Right lobe of liver (tissue), 6 donors: ENCODE measurements at regions not wholly inside any gene's neighbourhood (a gene's known extent, or its start where the extent isn't known, plus 50 kb on each side); places are given as distances from the start of the nearest gene placed in this dataset.

Experiments used
- ATAC-seq, 4 donors: fragments of 200-7000 bp; cut with Tn5 transposase; one replicate each; pipeline ENCODE4 v1.9.1; 2020; ENCODE audit warnings: mild to moderate bottlenecking in 4 of 4, moderate library complexity in 4 of 4
- DNase-seq, 3 donors: peaks; one replicate each; pipeline ENCODE4 v3.0.0-alpha.2; 2020
- H3K27ac ChIP-seq, 3 donors: fragments of 200-600 bp; one replicate each; pipeline ENCODE4 v1.8.0; 2022
- H3K27me3 ChIP-seq, 2 donors: fragments of 200-600 bp; one replicate each; pipeline ENCODE4 v1.8.0; 2022
- H3K36me3 ChIP-seq, 4 donors: fragments of 200-600 bp; sonication (generic) in 1 of 4; one replicate each; pipeline versions ENCODE4 v1.5.1 to v1.8.0; 2017 to 2022; ENCODE audit warnings: control low read depth in 1 of 4
- H3K4me1 ChIP-seq, 4 donors: fragments of 200-600 bp; sonication (generic) in 1 of 4; one replicate each; pipeline versions ENCODE4 v1.5.1 to v1.8.0; 2017 to 2022; ENCODE audit warnings: control low read depth in 1 of 4
- H3K4me3 ChIP-seq, 3 donors: fragments of 200-600 bp; one replicate each; pipeline ENCODE4 v1.8.0; 2022
- H3K9me3 ChIP-seq, 4 donors: fragments of 200-600 bp; sonication (generic) in 1 of 4; one replicate each; pipeline versions ENCODE4 v1.5.1 to v1.8.0; 2017 to 2022; ENCODE audit warnings: control low read depth in 1 of 4
- CTCF ChIP-seq, 4 donors: fragments of 200-600 bp in 3 of 4; fragments of 450-650 bp in 1 of 4; IDR thresholded peaks; one replicate each; pipeline versions ENCODE4 v1.5.1 to v1.8.0; 2016 to 2022; ENCODE audit warnings: antibody characterized with exemption in 4 of 4, mild to moderate bottlenecking in 2 of 4
- POLR2A ChIP-seq: fragments of 450-650 bp; IDR thresholded peaks from one replicate; pipeline ENCODE4 v1.6.1; 2017; ENCODE audit warnings: antibody characterized with exemption, mild to moderate bottlenecking
- WGBS: methylation state at CpG from one replicate; pipeline ENCODE4 v1.1.6; 2018; ENCODE audit warnings: low coverage, low lambda C conversion rate; ENCODE audit not compliant: insufficient coverage; ENCODE audit errors: missing lambda C conversion rate; 5-methylcytosine and 5-hydroxymethylcytosine counted together
- intact Hi-C, 2 donors: fragments of 100-400 bp; cut with DNase I; formaldehyde crosslinking; loops; one replicate each; pipeline versions ENCODE4 v1.11.2 to v1.14.1; 2022
- donor health status: DM: no; HTN: yes; CAD: no.
- donor health status: DM: no; HTN: no; CAD: no.
- donor health status: DM: no; HTN: no; CAD: no.
- donor health status: DM: no; HTN: yes; CAD: no.
- donor health status: DM: no; HTN: yes; CAD: no.

GRCh38 chr5:173672891-173673290, 56.4 kb upstream of the BOD1 start:
- Histone ChIP-seq H3K27me3 (no peaks in the 10 kb centered on the region), H3K4me1 (peaks cover 0 to 33% (median 9%) of the 10 kb centered on the region in 4 donors), H3K27ac (peak overlapping the region in 2 of 3 donors; percentile 3 to 23), H3K36me3 (no peaks in the 10 kb centered on the region), H3K4me3 (no peak overlapping the region), H3K9me3 (no peaks in the 10 kb centered on the region)
- TF ChIP-seq CTCF (IDR thresholded peaks at IDR 0.05) (no peak), POLR2A (no peak)
- ATAC-seq, result peak; percentile 10 to 37 (median 34)
- 58% methylated on average over 11 of the region's 11 CpGs for WGBS
- intact Hi-C loops, result no loop called here
- DNase-seq, result no peak

GRCh38 chr5:173673295-173674101, 57.0 kb upstream of the BOD1 start:
- H3K27me3 ChIP-seq, result no peaks in the 10 kb centered on the region
- no peaks in the 10 kb centered on the region for H3K36me3 ChIP-seq
- H3K27ac ChIP-seq, result peak overlapping the region in 1 of 3 donors; percentile 40
- no peaks in the 10 kb centered on the region for H3K9me3 ChIP-seq
- ATAC-seq (peak; percentile 43 to 73 (median 60)), DNase-seq (peak; percentile 49 to 68 (median 62))
- H3K4me1 ChIP-seq, result peaks cover 0 to 33% (median 9%) of the 10 kb centered on the region in 4 donors
- no peak overlapping the region for H3K4me3 ChIP-seq
- no peak for TF ChIP-seq POLR2A
- TF ChIP-seq CTCF (IDR thresholded peaks at IDR 0.05), result no peak
- intact Hi-C loops, result no loop called here
- WGBS, result 59% methylated on average over 5 of the region's 16 CpGs

GRCh38 chr5:173675287-173675996, 59.0 kb upstream of the BOD1 start:
- no peaks in the 10 kb centered on the region for H3K27me3 ChIP-seq
- 100% methylated on average over 1 of the region's 6 CpGs for WGBS
- peaks cover 0 to 29% (median 5%) of the 10 kb centered on the region in 4 donors for H3K4me1 ChIP-seq
- no peaks in the 10 kb centered on the region for H3K9me3 ChIP-seq
- intact Hi-C loops, result no loop called here
- no peak for TF ChIP-seq CTCF (IDR thresholded peaks at IDR 0.05)
- TF ChIP-seq POLR2A, result no peak
- no peaks in the 10 kb centered on the region for H3K36me3 ChIP-seq
- H3K4me3 ChIP-seq, result no peak overlapping the region
- no peak overlapping the region for H3K27ac ChIP-seq
- no peak for DNase-seq
- no peak for ATAC-seq

- H3K27me3 ChIP-seq, result no peaks in the 10 kb centered on the region
- H3K4me1 ChIP-seq, result peaks cover 0 to 23% (median 3%) of the 10 kb centered on the region in 4 donors
- WGBS, result 94% methylated on average over 2 of the region's 2 CpGs
- no peak for TF ChIP-seq CTCF (IDR thresholded peaks at IDR 0.05)
- no peak for TF ChIP-seq POLR2A
- no peak overlapping the region for H3K4me3 ChIP-seq
- no peaks in the 10 kb centered on the region for H3K36me3 ChIP-seq
- intact Hi-C loops, result no loop called here
- no peaks in the 10 kb centered on the region for H3K9me3 ChIP-seq
- no peak overlapping the region for H3K27ac ChIP-seq
- ATAC-seq, result no peak
- DNase-seq, result no peak
Observed at GRCh38 chr5:173676375-173676774, 59.9 kb upstream of the BOD1 start.
